ENCODE measurements at regions not wholly inside any gene's neighbourhood (a gene's known extent, or its start where the extent isn't known, plus 50 kb on each side); places are given as distances from the start of the nearest gene placed in this dataset.

GRCh38 chr9:135375001-135375400, 104.6 kb upstream of the PPP1R26 start:
- ATAC-seq (ENCODE audit: low read depth): no peak
- no peaks in the 10 kb centered on the region; the same call in 1 of the 2 replicates for H3K27me3 ChIP-seq (ENCODE audit: control insufficient read depth, insufficient read depth, low read length)

More at GRCh38 chr9:135375001-135375400, 104.6 kb upstream of the PPP1R26 start:
- Histone ChIP-seq H3K4me3 (ENCODE audit: insufficient read depth, low read depth, low read length) (no peak overlapping the region), H3K9me3 (ENCODE audit: control insufficient read depth, insufficient read depth, low read length) (peaks cover 15% of the 10 kb centered on the region), H2AK9ac (replicated peaks; ENCODE audit: low read depth, low read length, poor library complexity) (no peak overlapping the region), H3K4me1 (ENCODE audit: control insufficient read depth, insufficient read depth, low read length) (no peaks in the 10 kb centered on the region), H3K9ac (ENCODE audit: low read depth, low read length) (no peak overlapping the region), H3K56ac (ENCODE audit: extremely low read depth, insufficient read depth, low read length) (no peak overlapping the region), H2BK20ac (ENCODE audit: low read depth, low read length) (no peak overlapping the region), H3K4ac (ENCODE audit: low read depth, low read length) (no peak overlapping the region), H3K79me1 (ENCODE audit: low read depth in 1 of 2, low read length in 2 of 2) (no peaks in the 10 kb centered on the region), H3K4me2 (ENCODE audit: low read depth, low read length) (no peak overlapping the region), H3K18ac (ENCODE audit: low read depth, low read length) (no peak overlapping the region), H3K27ac (ENCODE audit: insufficient read depth, low read length) (no peak overlapping the region), H2BK5ac (ENCODE audit: low read depth, low read length, poor library complexity, severe bottlenecking) (no peak overlapping the region), H4K20me1 (ENCODE audit: insufficient read depth, low read length) (no peaks in the 10 kb centered on the region), H2AK5ac (ENCODE audit: low read depth, low read length) (no peak overlapping the region), H4K5ac (ENCODE audit: low read depth, low read length) (no peak overlapping the region), H3K9me1 (ENCODE audit: insufficient read depth, low read length) (no peaks in the 10 kb centered on the region), H4K91ac (ENCODE audit: insufficient read depth, low read depth, low read length) (no peak overlapping the region), H3K36me3 (ENCODE audit: control insufficient read depth, insufficient read depth, low read length) (no peaks in the 10 kb centered on the region), H2BK15ac (ENCODE audit: low read depth, low read length) (no peak overlapping the region), H3K23ac (ENCODE audit: low read depth, low read length) (no peak overlapping the region), H2BK120ac (ENCODE audit: low read depth, low read length) (no peak overlapping the region), H4K8ac (ENCODE audit: low read depth in 2 of 2, low read length in 2 of 2) (no peak overlapping the region), H3K14ac (replicated peaks; ENCODE audit: low read depth, low read length) (no peak overlapping the region), H2AFZ (replicated peaks; ENCODE audit: low read length, poor library complexity) (no peak overlapping the region)
- in situ Hi-C loops (cut with MboI; ENCODE audit: low sequenced_read_pairs) (no loop called here), intact Hi-C loops (cut with micrococcal nuclease) (no loop called here), dilution Hi-C loops (cut with HindIII; ENCODE audit: low sequenced_read_pairs, unreplicated experiment) (no loop called here)
- ChIA-PET POLR2A (ENCODE audit: unreplicated experiment) (no interaction called here), CTCF (no interaction called here)
- TF ChIP-seq CEBPB (IDR thresholded peaks at IDR 0.05; ENCODE audit: low read depth, low read length) (no peak), CHD1 (IDR thresholded peaks at IDR 0.05; ENCODE audit: low read depth, low read length) (no peak), POLR2A (IDR thresholded peaks at IDR 0.05; ENCODE audit: low read depth, low read length) (no peak)
- 83% methylated on average over 8 of the region's 17 CpGs; no CpG with 5 or more reads in 1 of the 2 experiments for WGBS, 2 experiments (ENCODE audit: extremely low coverage in 2 of 2, insufficient read length in 1 of 2)
- DNase-seq: no peak
- no TSS peak for BruUV-seq (replicated peaks)

Measured in IMR-90 (cell line).